ENCODE measurements at regions not wholly inside any gene's neighbourhood (a gene's known extent, or its start where the extent isn't known, plus 50 kb on each side); places are given as distances from the start of the nearest gene placed in this dataset.
"Not testable (repeated sequence)": the region's sequence is repeated elsewhere in the genome, so short reads cannot be mapped to it uniquely, and the experiment has no call there.

DNA sequence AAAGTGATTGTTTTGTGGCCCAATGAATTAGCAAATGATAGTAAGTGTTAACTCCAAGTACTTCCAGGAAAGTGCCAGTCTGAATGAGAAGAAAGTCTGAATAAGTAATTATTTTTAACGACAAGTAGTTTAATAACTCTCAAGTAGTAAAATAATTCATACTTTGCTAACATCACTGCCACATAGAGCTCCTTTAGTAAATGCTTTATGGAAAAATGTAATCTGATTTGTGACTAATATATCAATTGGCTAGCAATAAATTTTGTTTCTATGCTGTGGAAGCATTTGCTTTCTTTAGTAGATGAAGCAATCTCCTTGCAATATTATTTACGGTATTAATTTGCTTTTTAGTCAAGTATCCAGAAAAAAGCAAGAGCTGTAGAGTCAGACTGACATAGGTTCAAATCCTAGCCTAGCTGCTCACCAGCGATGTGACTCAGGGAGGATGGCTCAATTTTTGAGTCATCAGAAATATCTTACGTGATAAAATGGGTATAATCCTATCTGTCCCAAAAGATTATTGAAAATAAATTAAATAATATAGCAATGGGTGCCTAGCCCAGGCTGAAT lies 329.3 kb downstream of the FGFR2 start:
- WGBS, 2 experiments (ENCODE audit: insufficient coverage in 2 of 2), result 93% methylated on average over 2 of the region's 4 CpGs; no CpG with 5 or more reads in 1 of the 2 experiments
- Histone ChIP-seq H3K36me3 (ENCODE audit: control insufficient read depth, insufficient read depth, low read length) (no peaks in the 10 kb centered on the region), H3K4me1 (ENCODE audit: control insufficient read depth, insufficient read depth, low read length, poor library complexity, severe bottlenecking) (peaks cover 2% of the 10 kb centered on the region), H3K4me3 (ENCODE audit: extremely low read depth, insufficient read depth, low read length, poor library complexity, severe bottlenecking) (no peak overlapping the region), H3K9me3 (ENCODE audit: control insufficient read depth, low read length) (no peaks in the 10 kb centered on the region), H3K27ac (ENCODE audit: low read depth, low read length, severe bottlenecking) (no peak overlapping the region)

DNA sequence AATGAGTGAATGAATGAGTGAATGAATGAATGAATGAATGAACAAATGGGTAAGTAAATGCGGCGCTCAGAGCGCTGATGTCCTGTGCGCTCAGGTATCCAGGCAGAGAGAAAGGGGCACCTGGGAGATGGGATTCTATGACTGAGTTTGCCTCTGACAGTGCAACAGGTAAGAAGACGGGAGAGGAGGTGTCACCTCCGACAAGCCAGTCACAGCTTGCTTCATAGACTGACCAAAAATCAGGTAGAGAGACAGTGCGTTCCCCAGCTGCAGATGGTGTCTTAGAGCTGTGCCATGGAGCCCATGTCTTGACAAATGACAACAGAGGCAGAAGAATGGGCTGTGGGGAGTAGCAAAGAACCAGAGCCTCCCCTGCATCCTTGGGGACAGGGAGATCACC lies 327.3 kb downstream of the FGFR2 start:
- Histone ChIP-seq H3K4me1 (ENCODE audit: control insufficient read depth, insufficient read depth, low read length, poor library complexity, severe bottlenecking) (no peaks in the 10 kb centered on the region), H3K27ac (ENCODE audit: low read depth, low read length, severe bottlenecking) (no peak overlapping the region), H3K9me3 (ENCODE audit: control insufficient read depth, low read length) (no peaks in the 10 kb centered on the region), H3K4me3 (ENCODE audit: extremely low read depth, insufficient read depth, low read length, poor library complexity, severe bottlenecking) (no peak overlapping the region), H3K36me3 (ENCODE audit: control insufficient read depth, insufficient read depth, low read length) (no peaks in the 10 kb centered on the region)
- WGBS, 2 experiments (ENCODE audit: insufficient coverage in 2 of 2), result 84 to 87% methylated on average over 7 of the region's 7 CpGs

DNA sequence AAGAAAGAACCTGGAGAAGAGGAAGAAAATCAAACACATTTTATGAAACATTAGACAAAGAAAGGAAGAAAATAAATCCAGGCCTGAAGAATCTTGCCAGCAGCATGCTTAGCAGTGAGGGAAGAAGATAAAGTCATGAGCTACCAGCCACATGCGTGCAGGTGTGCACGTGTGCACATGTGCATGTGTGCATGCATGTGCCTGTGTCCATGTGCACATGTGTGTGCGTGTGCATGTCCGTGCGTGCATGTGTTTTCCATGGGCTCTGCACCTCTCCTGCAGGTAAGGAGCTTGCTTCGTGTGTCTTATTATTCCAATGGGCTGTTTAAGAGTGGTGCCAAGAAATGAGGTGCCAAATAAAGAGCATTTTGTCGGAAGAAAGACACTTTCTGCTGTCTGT lies 322.2 kb downstream of the FGFR2 start:
- Histone ChIP-seq H3K4me1 (ENCODE audit: control insufficient read depth, insufficient read depth, low read length, poor library complexity, severe bottlenecking) (no peaks in the 10 kb centered on the region), H3K27ac (ENCODE audit: low read depth, low read length, severe bottlenecking) (no peak overlapping the region), H3K9me3 (ENCODE audit: control insufficient read depth, low read length) (no peaks in the 10 kb centered on the region), H3K4me3 (ENCODE audit: extremely low read depth, insufficient read depth, low read length, poor library complexity, severe bottlenecking) (no peak overlapping the region), H3K36me3 (ENCODE audit: control insufficient read depth, insufficient read depth, low read length) (no peaks in the 10 kb centered on the region)
- WGBS, 2 experiments (ENCODE audit: insufficient coverage in 2 of 2), result 92 to 93% methylated on average over 7 of the region's 7 CpGs

DNA sequence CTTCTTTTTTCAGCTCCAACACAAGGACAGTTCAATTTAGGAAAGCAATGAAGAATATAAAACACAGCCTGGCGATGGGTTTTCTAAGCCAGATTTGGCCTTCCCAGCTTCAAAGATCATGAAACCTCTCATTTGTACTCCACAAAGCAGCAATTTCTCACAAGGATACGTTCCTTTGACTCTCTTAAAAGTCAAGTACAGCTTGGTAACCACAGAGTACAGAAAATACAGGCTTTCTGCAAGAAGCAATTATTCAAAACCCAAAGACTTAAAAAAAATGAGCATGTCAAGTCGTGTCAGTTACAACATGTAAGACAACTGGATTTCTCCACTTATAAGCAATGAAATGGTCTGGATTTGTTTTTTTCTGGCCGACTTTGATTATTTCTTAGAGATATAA lies 321.4 kb downstream of the FGFR2 start:
- WGBS, 2 experiments (ENCODE audit: insufficient coverage in 2 of 2), result 89 to 94% methylated on average over 2 to 3 of the region's 4 CpGs
- H3K4me3 ChIP-seq (ENCODE audit: extremely low read depth, insufficient read depth, low read length, poor library complexity, severe bottlenecking), result no peak overlapping the region
- H3K36me3 ChIP-seq (ENCODE audit: control insufficient read depth, insufficient read depth, low read length), result no peaks in the 10 kb centered on the region
- no peaks in the 10 kb centered on the region for H3K9me3 ChIP-seq (ENCODE audit: control insufficient read depth, low read length)
- H3K27ac ChIP-seq (ENCODE audit: low read depth, low read length, severe bottlenecking), result no peak overlapping the region
- H3K4me1 ChIP-seq (ENCODE audit: control insufficient read depth, insufficient read depth, low read length, poor library complexity, severe bottlenecking), result no peaks in the 10 kb centered on the region

DNA sequence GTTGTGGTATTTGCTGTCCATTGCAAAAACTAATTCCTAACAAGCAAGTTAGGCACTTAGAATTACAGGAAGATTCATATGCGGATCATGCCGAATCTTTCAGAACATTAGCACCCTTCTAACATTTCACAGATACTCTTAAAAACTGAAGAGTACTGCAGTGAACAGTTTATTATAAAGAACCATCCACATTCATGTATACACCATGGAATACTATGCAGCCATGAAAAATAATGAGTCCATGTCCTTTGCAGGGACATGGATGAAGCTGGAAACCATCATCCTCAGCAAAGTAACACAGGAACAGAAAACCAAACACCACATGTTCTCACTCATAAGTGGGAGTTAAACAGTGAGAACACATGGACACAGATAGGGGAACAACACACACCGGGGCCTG lies 319.9 kb downstream of the FGFR2 start:
- not testable (repeated sequence) for H3K4me1 ChIP-seq (ENCODE audit: control insufficient read depth, insufficient read depth, low read length, poor library complexity, severe bottlenecking); H3K9me3 ChIP-seq (ENCODE audit: control insufficient read depth, low read length); H3K4me3 ChIP-seq (ENCODE audit: extremely low read depth, insufficient read depth, low read length, poor library complexity, severe bottlenecking); H3K36me3 ChIP-seq (ENCODE audit: control insufficient read depth, insufficient read depth, low read length); H3K27ac ChIP-seq (ENCODE audit: low read depth, low read length, severe bottlenecking)
- WGBS, 2 experiments (ENCODE audit: insufficient coverage in 2 of 2), result no CpG with 5 or more reads among the region's 3 CpGs

- no CpG with 5 or more reads among the region's 2 CpGs for WGBS, 2 experiments (ENCODE audit: insufficient coverage in 2 of 2)
- no peaks in the 10 kb centered on the region for H3K9me3 ChIP-seq (ENCODE audit: control insufficient read depth, low read length)
- H3K27ac ChIP-seq (ENCODE audit: low read depth, low read length, severe bottlenecking), result no peak overlapping the region
- H3K36me3 ChIP-seq (ENCODE audit: control insufficient read depth, insufficient read depth, low read length), result no peaks in the 10 kb centered on the region
- no peak overlapping the region for H3K4me3 ChIP-seq (ENCODE audit: extremely low read depth, insufficient read depth, low read length, poor library complexity, severe bottlenecking)
- no peaks in the 10 kb centered on the region for H3K4me1 ChIP-seq (ENCODE audit: control insufficient read depth, insufficient read depth, low read length, poor library complexity, severe bottlenecking)
Measured at GRCh38 chr10:121281576-121281975, 316.7 kb downstream of the FGFR2 start.

DNA sequence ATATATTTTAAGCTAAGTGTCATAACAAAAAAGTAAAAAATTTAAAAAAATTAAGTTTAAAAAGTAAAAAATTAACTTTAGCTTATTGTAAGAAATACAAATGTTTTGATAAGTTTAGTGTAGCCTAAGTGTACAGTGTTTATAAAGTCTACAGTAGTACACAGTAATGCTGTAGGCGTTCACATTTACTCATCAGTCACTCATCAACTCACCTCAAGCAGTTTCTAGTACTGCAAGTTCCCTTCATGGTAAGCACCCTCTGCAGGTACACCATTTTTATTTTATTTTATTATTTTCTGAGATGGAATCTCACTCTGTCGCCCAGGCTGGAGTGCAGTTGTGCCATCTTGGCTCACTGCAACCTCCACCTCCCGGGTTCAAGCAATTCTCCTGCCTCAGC lies 316.0 kb downstream of the FGFR2 start:
- Histone ChIP-seq H3K4me1 (ENCODE audit: control insufficient read depth, insufficient read depth, low read length, poor library complexity, severe bottlenecking) (no peaks in the 10 kb centered on the region), H3K9me3 (ENCODE audit: control insufficient read depth, low read length) (no peaks in the 10 kb centered on the region), H3K4me3 (ENCODE audit: extremely low read depth, insufficient read depth, low read length, poor library complexity, severe bottlenecking) (no peak overlapping the region), H3K36me3 (ENCODE audit: control insufficient read depth, insufficient read depth, low read length) (no peaks in the 10 kb centered on the region), H3K27ac (ENCODE audit: low read depth, low read length, severe bottlenecking) (no peak overlapping the region)
- WGBS, 2 experiments (ENCODE audit: insufficient coverage in 2 of 2), result 94 to 95% methylated on average over 2 of the region's 3 CpGs

GRCh38 chr10:121282797-121283515 lies 315.3 kb downstream of the FGFR2 start:
- Histone ChIP-seq H3K27ac (ENCODE audit: low read depth, low read length, severe bottlenecking) (no peak overlapping the region), H3K4me3 (ENCODE audit: extremely low read depth, insufficient read depth, low read length, poor library complexity, severe bottlenecking) (no peak overlapping the region), H3K36me3 (ENCODE audit: control insufficient read depth, insufficient read depth, low read length) (no peaks in the 10 kb centered on the region), H3K9me3 (ENCODE audit: control insufficient read depth, low read length) (no peaks in the 10 kb centered on the region), H3K4me1 (ENCODE audit: control insufficient read depth, insufficient read depth, low read length, poor library complexity, severe bottlenecking) (no peaks in the 10 kb centered on the region)
- WGBS, 2 experiments (ENCODE audit: insufficient coverage in 2 of 2), result 88 to 100% methylated on average over 1 to 3 of the region's 11 CpGs

DNA sequence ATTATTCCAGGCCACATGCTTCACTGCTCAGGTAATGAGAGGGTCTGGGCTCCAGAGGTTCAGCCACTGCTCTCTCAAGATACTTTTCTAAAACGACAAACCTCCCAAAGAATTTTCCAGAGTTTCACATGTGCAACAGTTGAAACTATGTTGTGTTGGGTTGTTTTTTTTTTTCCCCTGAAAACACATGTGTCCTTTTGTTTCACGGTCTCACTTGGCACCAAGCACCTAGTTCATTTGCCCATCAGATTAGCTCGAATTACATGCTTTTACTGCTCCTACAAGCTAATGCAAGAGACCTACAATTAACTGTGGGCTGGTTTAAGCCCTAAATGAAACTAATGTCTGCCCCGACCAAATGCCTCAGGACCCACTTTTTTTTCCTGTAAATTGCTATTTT lies 313.3 kb downstream of the FGFR2 start:
- H3K27ac ChIP-seq (ENCODE audit: low read depth, low read length, severe bottlenecking), result no peak overlapping the region
- WGBS, 2 experiments (ENCODE audit: insufficient coverage in 2 of 2), result 75 to 88% methylated on average over 2 of the region's 4 CpGs
- no peaks in the 10 kb centered on the region for H3K9me3 ChIP-seq (ENCODE audit: control insufficient read depth, low read length)
- H3K4me1 ChIP-seq (ENCODE audit: control insufficient read depth, insufficient read depth, low read length, poor library complexity, severe bottlenecking), result no peaks in the 10 kb centered on the region
- H3K36me3 ChIP-seq (ENCODE audit: control insufficient read depth, insufficient read depth, low read length), result no peaks in the 10 kb centered on the region
- no peak overlapping the region for H3K4me3 ChIP-seq (ENCODE audit: extremely low read depth, insufficient read depth, low read length, poor library complexity, severe bottlenecking)

GRCh38 chr10:121285406-121286196 lies 312.6 kb downstream of the FGFR2 start:
- Histone ChIP-seq H3K9me3 (ENCODE audit: control insufficient read depth, low read length) (no peaks in the 10 kb centered on the region), H3K36me3 (ENCODE audit: control insufficient read depth, insufficient read depth, low read length) (no peaks in the 10 kb centered on the region), H3K4me1 (ENCODE audit: control insufficient read depth, insufficient read depth, low read length, poor library complexity, severe bottlenecking) (no peaks in the 10 kb centered on the region), H3K27ac (ENCODE audit: low read depth, low read length, severe bottlenecking) (no peak overlapping the region), H3K4me3 (ENCODE audit: extremely low read depth, insufficient read depth, low read length, poor library complexity, severe bottlenecking) (no peak overlapping the region)
- 86 to 100% methylated on average over 1 to 2 of the region's 5 CpGs for WGBS, 2 experiments (ENCODE audit: insufficient coverage in 2 of 2)

DNA sequence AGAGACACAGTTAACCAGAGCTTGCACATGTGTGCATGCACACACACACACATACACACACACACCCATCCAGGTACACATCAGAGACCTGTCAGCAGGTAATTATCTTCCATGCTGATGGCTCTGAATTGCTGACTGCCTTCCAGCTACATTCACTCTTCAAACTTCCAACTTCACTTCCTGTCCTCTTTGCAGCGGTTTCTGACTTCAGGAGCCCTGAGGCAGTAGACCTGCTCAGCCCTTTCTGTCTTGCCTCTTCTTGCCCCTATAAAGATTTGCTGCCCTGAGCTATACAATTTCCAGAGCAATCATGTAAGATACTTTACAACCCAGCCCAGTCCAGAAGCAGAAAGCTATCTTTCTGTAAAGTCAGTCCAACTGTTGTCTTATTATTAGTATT lies 310.2 kb downstream of the FGFR2 start:
- Histone ChIP-seq H3K4me1 (ENCODE audit: control insufficient read depth, insufficient read depth, low read length, poor library complexity, severe bottlenecking) (no peaks in the 10 kb centered on the region), H3K36me3 (ENCODE audit: control insufficient read depth, insufficient read depth, low read length) (no peaks in the 10 kb centered on the region), H3K9me3 (ENCODE audit: control insufficient read depth, low read length) (no peaks in the 10 kb centered on the region), H3K27ac (ENCODE audit: low read depth, low read length, severe bottlenecking) (no peak overlapping the region), H3K4me3 (ENCODE audit: extremely low read depth, insufficient read depth, low read length, poor library complexity, severe bottlenecking) (no peak overlapping the region)
- WGBS, 2 experiments (ENCODE audit: insufficient coverage in 2 of 2), result 63 to 83% methylated on average over 1 of the region's 1 CpG
